SW480 (cell line): ENCODE measurements at regions not wholly inside any gene's neighbourhood (a gene's known extent, or its start where the extent isn't known, plus 50 kb on each side); places are given as distances from the start of the nearest gene placed in this dataset.
A peak's percentile ranks its signal among the peaks of the same experiment; 100 is the strongest.
"Not testable (repeated sequence)": the region's sequence is repeated elsewhere in the genome, so short reads cannot be mapped to it uniquely, and the experiment has no call there.

ENCODE experiments used
- DNase-seq: peaks from one replicate; pipeline ENCODE4 v3.0.0-alpha.2; 2016; ENCODE audit warnings: low spot score

GRCh38 chr6:19976411-19977129 lies 139.4 kb downstream of the ID4 start:
- no peak for DNase-seq

- no peak for DNase-seq
Observed at GRCh38 chr6:19979059-19979458, 141.9 kb downstream of the ID4 start.

GRCh38 chr6:19979986-19980385 lies 142.8 kb downstream of the ID4 start:
- DNase-seq, result no peak

GRCh38 chr6:19983374-19983773 lies 146.2 kb downstream of the ID4 start:
- DNase-seq, result no peak

- DNase-seq, result no peak
Observed at GRCh38 chr6:19986691-19987438, 149.7 kb downstream of the ID4 start.

GRCh38 chr6:19988555-19988954 lies 151.4 kb downstream of the ID4 start:
- DNase-seq, result peak; percentile 17

GRCh38 chr6:19991176-19991575 lies 154.0 kb downstream of the ID4 start:
- no peak for DNase-seq

- no peak for DNase-seq
Observed at GRCh38 chr6:19994909-19995308, 157.7 kb downstream of the ID4 start.

GRCh38 chr6:19995575-19996257 lies 158.5 kb downstream of the ID4 start:
- DNase-seq, result no peak

- no peak for DNase-seq
Observed at GRCh38 chr6:19997104-19997503, 159.9 kb downstream of the ID4 start.

GRCh38 chr6:19998541-19998940 lies 161.4 kb downstream of the ID4 start:
- no peak for DNase-seq

- DNase-seq, result peak; percentile 18
Observed at GRCh38 chr6:19999319-20000191, 162.4 kb downstream of the ID4 start.

- DNase-seq, result no peak
Observed at GRCh38 chr6:20001286-20001685, 164.1 kb downstream of the ID4 start.

- DNase-seq, result no peak
Observed at GRCh38 chr6:20006037-20006436, 168.9 kb downstream of the ID4 start.

GRCh38 chr6:20008131-20008530 lies 171.0 kb downstream of the ID4 start:
- DNase-seq, result no peak

- DNase-seq, result no peak
Observed at GRCh38 chr6:20013066-20013861, 176.1 kb downstream of the ID4 start.

- no peak for DNase-seq
Observed at GRCh38 chr6:20014508-20014907, 177.3 kb downstream of the ID4 start.

GRCh38 chr6:20020526-20020925 lies 183.4 kb downstream of the ID4 start:
- no peak for DNase-seq

- DNase-seq, result no peak
Observed at GRCh38 chr6:20021795-20022194, 184.6 kb downstream of the ID4 start.

- DNase-seq, result not testable (repeated sequence)
Observed at GRCh38 chr6:20023549-20024315, 186.6 kb downstream of the ID4 start.

- DNase-seq, result no peak
Observed at GRCh38 chr6:20024316-20024673, 187.1 kb downstream of the ID4 start.
